Body of pancreas (tissue), 4 donors: ENCODE measurements at regions not wholly inside any gene's neighbourhood (a gene's known extent, or its start where the extent isn't known, plus 50 kb on each side); places are given as distances from the start of the nearest gene placed in this dataset.

Experiments
- CTCF ChIP-seq, 7 experiments: fragments of 450-650 bp in 4 of 7; fragments of 200-600 bp in 3 of 7; sonication (generic) in 3 of 7; IDR thresholded peaks; one replicate each; pipeline ENCODE4 v1.5.1; 2016 to 2019; ENCODE audit warnings: antibody characterized with exemption in 7 of 7
- POLR2A ChIP-seq, 3 donors: fragments of 450-650 bp; IDR thresholded peaks; one replicate each; pipeline ENCODE4 v1.6.1; 2016; ENCODE audit warnings: antibody characterized with exemption in 3 of 3, mild to moderate bottlenecking in 2 of 3

GRCh38 chr20:60407011-60407771, 449.0 kb downstream of the CDH26 start:
- TF ChIP-seq POLR2A (IDR thresholded peaks at IDR 0.05) (no peak), CTCF (IDR thresholded peaks at IDR 0.05) (no peak)
